ENCODE measurements at regions not wholly inside any gene's neighbourhood (a gene's known extent, or its start where the extent isn't known, plus 50 kb on each side); places are given as distances from the start of the nearest gene placed in this dataset.

- TF ChIP-seq CTCF (conservative IDR thresholded peaks at IDR 0.05; ENCODE audit: low read depth, low read length), result no peak
- no peak for DNase-seq (ENCODE audit: low read depth)
- H3K4me3 ChIP-seq (ENCODE audit: low read depth, low read length), result no peak overlapping the region
Measured at GRCh38 chr10:100612601-100613595, 77.2 kb downstream of the HIF1AN start.

- no peak for DNase-seq (ENCODE audit: low read depth)
- H3K4me3 ChIP-seq (ENCODE audit: low read depth, low read length), result no peak overlapping the region
- no peak for TF ChIP-seq CTCF (conservative IDR thresholded peaks at IDR 0.05; ENCODE audit: low read depth, low read length)
Measured at GRCh38 chr10:100613846-100614245, 78.1 kb downstream of the HIF1AN start.

GRCh38 chr10:100614429-100615095 lies 78.8 kb downstream of the HIF1AN start:
- no peak overlapping the region for H3K4me3 ChIP-seq (ENCODE audit: low read depth, low read length)
- no peak for DNase-seq (ENCODE audit: low read depth)
- TF ChIP-seq CTCF (conservative IDR thresholded peaks at IDR 0.05; ENCODE audit: low read depth, low read length), result no peak

GRCh38 chr10:100615241-100615640 lies 79.5 kb downstream of the HIF1AN start:
- no peak overlapping the region for H3K4me3 ChIP-seq (ENCODE audit: low read depth, low read length)
- TF ChIP-seq CTCF (conservative IDR thresholded peaks at IDR 0.05; ENCODE audit: low read depth, low read length), result no peak
- no peak for DNase-seq (ENCODE audit: low read depth)

- no peak for TF ChIP-seq CTCF (conservative IDR thresholded peaks at IDR 0.05; ENCODE audit: low read depth, low read length)
- no peak for DNase-seq (ENCODE audit: low read depth)
- H3K4me3 ChIP-seq (ENCODE audit: low read depth, low read length), result no peak overlapping the region
Measured at GRCh38 chr10:100615908-100616307, 80.2 kb downstream of the HIF1AN start.

- DNase-seq (ENCODE audit: low read depth), result no peak
- TF ChIP-seq CTCF (conservative IDR thresholded peaks at IDR 0.05; ENCODE audit: low read depth, low read length), result no peak
- H3K4me3 ChIP-seq (ENCODE audit: low read depth, low read length), result no peak overlapping the region
Measured at GRCh38 chr10:100618091-100618615, 82.4 kb downstream of the HIF1AN start.

All from choroid plexus epithelial cell (primary cell).